Neural cell (in vitro differentiated cells): ENCODE measurements at regions not wholly inside any gene's neighbourhood (a gene's known extent, or its start where the extent isn't known, plus 50 kb on each side); places are given as distances from the start of the nearest gene placed in this dataset.

ENCODE experiments used
- EP300 ChIP-seq: fragments of 450-650 bp; conservative IDR thresholded peaks from 2 replicates; pipeline ENCODE4 v1.6.1; 2014; ENCODE audit warnings: antibody characterized with exemption, mild to moderate bottlenecking, moderate library complexity; ENCODE audit not compliant: poor library complexity, severe bottlenecking
- EZH2 ChIP-seq: fragments of 200-600, 300-800 bp; shearing (Covaris generic), sonication (generic); IDR thresholded peaks from 2 replicates; pipeline ENCODE4 v1.6.1; 2014; ENCODE audit warnings: antibody characterized with exemption, low read length, borderline replicate concordance, mild to moderate bottlenecking; ENCODE audit not compliant: insufficient read depth, poor library complexity, severe bottlenecking
- TF ChIP-seq, protein P1 (sequence below): IDR thresholded peaks from 2 replicates; pipeline ENCODE4 v1.6.1; 2012; ENCODE audit warnings: borderline replicate concordance
- TF ChIP-seq, protein P2 (sequence below): fragments of 450-650 bp; IDR thresholded peaks from 2 replicates; pipeline ENCODE4 v1.5.1; 2014; ENCODE audit warnings: antibody characterized with exemption, mild to moderate bottlenecking, moderate library complexity; ENCODE audit not compliant: poor library complexity, severe bottlenecking

DNA sequence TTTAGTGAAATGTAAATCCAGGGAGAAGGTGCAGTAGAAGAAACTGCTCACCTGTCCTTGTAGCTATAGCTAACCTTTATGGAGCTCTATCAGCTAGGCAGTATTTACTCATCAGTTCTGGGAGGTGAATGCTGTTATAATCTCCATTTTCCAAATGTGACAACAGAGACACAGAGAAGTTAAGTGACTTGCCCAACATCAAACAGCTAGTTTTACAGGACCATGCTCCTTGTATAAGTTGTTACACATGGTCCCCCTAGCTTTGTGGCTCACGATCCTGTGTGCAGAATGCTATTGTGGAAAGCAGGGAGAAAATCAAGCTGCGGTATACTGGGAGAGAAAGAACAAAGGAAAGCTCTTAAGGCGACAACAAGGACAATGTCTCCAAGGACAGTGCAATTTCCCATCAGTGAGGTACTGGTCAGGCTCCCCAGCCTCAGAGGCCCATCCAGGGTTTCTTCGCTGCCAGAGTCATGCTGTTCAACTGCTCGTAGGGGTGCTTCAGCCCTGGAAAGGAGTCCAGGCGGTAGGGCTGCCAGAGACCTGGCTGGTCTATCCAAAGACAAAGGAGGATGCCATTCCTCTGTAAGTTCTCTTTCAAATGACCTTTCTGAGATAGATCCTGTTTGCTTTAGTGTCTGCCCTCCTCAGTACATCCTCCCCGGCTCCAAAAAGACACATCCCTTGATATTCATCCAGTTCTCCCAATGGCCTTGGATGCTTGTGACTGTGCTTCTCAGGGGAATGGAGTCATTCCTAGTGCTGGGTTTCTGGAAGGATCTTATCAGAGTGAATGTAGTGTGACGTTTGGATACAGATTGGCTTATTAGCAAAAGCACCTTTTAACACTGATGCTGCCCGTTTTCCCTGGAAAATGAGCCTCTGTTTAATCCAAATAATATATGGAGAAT is 95.5 kb downstream of the ARF6 start:
- TF ChIP-seq, protein P1, sequence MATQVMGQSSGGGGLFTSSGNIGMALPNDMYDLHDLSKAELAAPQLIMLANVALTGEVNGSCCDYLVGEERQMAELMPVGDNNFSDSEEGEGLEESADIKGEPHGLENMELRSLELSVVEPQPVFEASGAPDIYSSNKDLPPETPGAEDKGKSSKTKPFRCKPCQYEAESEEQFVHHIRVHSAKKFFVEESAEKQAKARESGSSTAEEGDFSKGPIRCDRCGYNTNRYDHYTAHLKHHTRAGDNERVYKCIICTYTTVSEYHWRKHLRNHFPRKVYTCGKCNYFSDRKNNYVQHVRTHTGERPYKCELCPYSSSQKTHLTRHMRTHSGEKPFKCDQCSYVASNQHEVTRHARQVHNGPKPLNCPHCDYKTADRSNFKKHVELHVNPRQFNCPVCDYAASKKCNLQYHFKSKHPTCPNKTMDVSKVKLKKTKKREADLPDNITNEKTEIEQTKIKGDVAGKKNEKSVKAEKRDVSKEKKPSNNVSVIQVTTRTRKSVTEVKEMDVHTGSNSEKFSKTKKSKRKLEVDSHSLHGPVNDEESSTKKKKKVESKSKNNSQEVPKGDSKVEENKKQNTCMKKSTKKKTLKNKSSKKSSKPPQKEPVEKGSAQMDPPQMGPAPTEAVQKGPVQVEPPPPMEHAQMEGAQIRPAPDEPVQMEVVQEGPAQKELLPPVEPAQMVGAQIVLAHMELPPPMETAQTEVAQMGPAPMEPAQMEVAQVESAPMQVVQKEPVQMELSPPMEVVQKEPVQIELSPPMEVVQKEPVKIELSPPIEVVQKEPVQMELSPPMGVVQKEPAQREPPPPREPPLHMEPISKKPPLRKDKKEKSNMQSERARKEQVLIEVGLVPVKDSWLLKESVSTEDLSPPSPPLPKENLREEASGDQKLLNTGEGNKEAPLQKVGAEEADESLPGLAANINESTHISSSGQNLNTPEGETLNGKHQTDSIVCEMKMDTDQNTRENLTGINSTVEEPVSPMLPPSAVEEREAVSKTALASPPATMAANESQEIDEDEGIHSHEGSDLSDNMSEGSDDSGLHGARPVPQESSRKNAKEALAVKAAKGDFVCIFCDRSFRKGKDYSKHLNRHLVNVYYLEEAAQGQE, result no peak
- TF ChIP-seq, protein P2, sequence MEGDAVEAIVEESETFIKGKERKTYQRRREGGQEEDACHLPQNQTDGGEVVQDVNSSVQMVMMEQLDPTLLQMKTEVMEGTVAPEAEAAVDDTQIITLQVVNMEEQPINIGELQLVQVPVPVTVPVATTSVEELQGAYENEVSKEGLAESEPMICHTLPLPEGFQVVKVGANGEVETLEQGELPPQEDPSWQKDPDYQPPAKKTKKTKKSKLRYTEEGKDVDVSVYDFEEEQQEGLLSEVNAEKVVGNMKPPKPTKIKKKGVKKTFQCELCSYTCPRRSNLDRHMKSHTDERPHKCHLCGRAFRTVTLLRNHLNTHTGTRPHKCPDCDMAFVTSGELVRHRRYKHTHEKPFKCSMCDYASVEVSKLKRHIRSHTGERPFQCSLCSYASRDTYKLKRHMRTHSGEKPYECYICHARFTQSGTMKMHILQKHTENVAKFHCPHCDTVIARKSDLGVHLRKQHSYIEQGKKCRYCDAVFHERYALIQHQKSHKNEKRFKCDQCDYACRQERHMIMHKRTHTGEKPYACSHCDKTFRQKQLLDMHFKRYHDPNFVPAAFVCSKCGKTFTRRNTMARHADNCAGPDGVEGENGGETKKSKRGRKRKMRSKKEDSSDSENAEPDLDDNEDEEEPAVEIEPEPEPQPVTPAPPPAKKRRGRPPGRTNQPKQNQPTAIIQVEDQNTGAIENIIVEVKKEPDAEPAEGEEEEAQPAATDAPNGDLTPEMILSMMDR, result no peak
- TF ChIP-seq EZH2, result no peak
- no peak for TF ChIP-seq EP300
